ENCODE measurements at regions not wholly inside any gene's neighbourhood (a gene's known extent, or its start where the extent isn't known, plus 50 kb on each side); places are given as distances from the start of the nearest gene placed in this dataset.
"Not testable (repeated sequence)": the region's sequence is repeated elsewhere in the genome, so short reads cannot be mapped to it uniquely, and the experiment has no call there.

- no peak for DNase-seq (ENCODE audit: low read depth)
These were observed 81.5 kb upstream of the LYPLAL1 start for GRCh38 chr1:219092206-219092605.

- DNase-seq (ENCODE audit: low read depth) = no peak
These were observed 74.4 kb upstream of the LYPLAL1 start for GRCh38 chr1:219099307-219099706.

- DNase-seq (ENCODE audit: low read depth) = no peak
These were observed 73.6 kb upstream of the LYPLAL1 start for GRCh38 chr1:219100059-219100458.

GRCh38 chr1:219102466-219102865 is 71.2 kb upstream of the LYPLAL1 start:
- not testable (repeated sequence) for DNase-seq (ENCODE audit: low read depth)

GRCh38 chr1:219105893-219106292 is 67.8 kb upstream of the LYPLAL1 start:
- DNase-seq (ENCODE audit: low read depth) = no peak

GRCh38 chr1:219109424-219110018 is 64.2 kb upstream of the LYPLAL1 start:
- DNase-seq (ENCODE audit: low read depth) = no peak

GRCh38 chr1:219113261-219113660 is 60.4 kb upstream of the LYPLAL1 start:
- no peak for DNase-seq (ENCODE audit: low read depth)

- DNase-seq (ENCODE audit: low read depth) = no peak
These were observed 59.7 kb upstream of the LYPLAL1 start for GRCh38 chr1:219114014-219114413.

GRCh38 chr1:219119839-219120238 is 53.8 kb upstream of the LYPLAL1 start:
- DNase-seq (ENCODE audit: low read depth) = no peak

- DNase-seq (ENCODE audit: low read depth) = no peak
These were observed 52.8 kb upstream of the LYPLAL1 start for GRCh38 chr1:219120624-219121544.

GRCh38 chr1:219121679-219122078 is 52.0 kb upstream of the LYPLAL1 start:
- no peak for DNase-seq (ENCODE audit: low read depth)

GRCh38 chr1:219123036-219123435 is 50.6 kb upstream of the LYPLAL1 start:
- no peak for DNase-seq (ENCODE audit: low read depth)
